H1 (cell line): ENCODE measurements at regions not wholly inside any gene's neighbourhood (a gene's known extent, or its start where the extent isn't known, plus 50 kb on each side); places are given as distances from the start of the nearest gene placed in this dataset.

Experiments
- CTCF ChIA-PET: fragments of 300-600 bp; sonication (Branson Sonifier 250); formaldehyde crosslinking; loops from one replicate; lab custom pipeline; 2021; ENCODE audit not compliant: partially characterized antibody; lab: Charles Lee
- POLR2A ChIA-PET: fragments of 300-600 bp; sonication (Branson Sonifier 250); formaldehyde crosslinking; loops from one replicate; lab custom pipeline; 2021; ENCODE audit warnings: inconsistent platforms; ENCODE audit not compliant: partially characterized antibody; lab: Charles Lee
- DNase-seq, 2 experiments: peaks; one replicate each; pipeline versions ENCODE4 v3.0.0 to v3.0.0-alpha.2; 2010 to 2022; ENCODE audit warnings: low spot score in 2 of 2, low read depth in 1 of 2, mixed read lengths in 1 of 2
- FAIRE-seq: peaks from 2 replicates; lab custom pipeline; 2011; peaks lifted over from hg19 to GRCh38; lab: Jason Lieb, UNC
- H2AFZ ChIP-seq: 2 replicates; pipeline ENCODE4 v1.8.1; 2012; ENCODE audit warnings: low read length, inconsistent platforms
- H2AK5ac ChIP-seq: 2 replicates; pipeline ENCODE4 v1.6.1; 2013; ENCODE audit warnings: low read depth, low read length
- H2BK120ac ChIP-seq: replicated peaks from 2 replicates; pipeline ENCODE3; 2013; ENCODE audit warnings: low read depth, low read length, inconsistent platforms
- H2BK12ac ChIP-seq: 2 replicates; pipeline ENCODE4 v1.6.1; 2013; ENCODE audit warnings: low read depth, low read length
- H2BK15ac ChIP-seq: 2 replicates; pipeline ENCODE4 v1.6.1; 2013; ENCODE audit warnings: low read length
- H2BK20ac ChIP-seq: 2 replicates; pipeline ENCODE4 v1.6.1; 2013; ENCODE audit warnings: low read length
- H2BK5ac ChIP-seq: 2 replicates; pipeline ENCODE4 v1.6.1; 2013; ENCODE audit warnings: low read depth, low read length
- H3K14ac ChIP-seq: 2 replicates; pipeline ENCODE4 v1.6.1; 2013; ENCODE audit warnings: inconsistent platforms; ENCODE audit not compliant: insufficient read length
- H3K18ac ChIP-seq: 2 replicates; pipeline ENCODE4 v1.6.1; 2013; ENCODE audit warnings: low read length; ENCODE audit errors: extremely low read depth
- H3K23ac ChIP-seq: 2 replicates; pipeline ENCODE4 v1.6.1; 2013; ENCODE audit warnings: inconsistent platforms; ENCODE audit not compliant: insufficient read length
- H3K23me2 ChIP-seq: 2 replicates; pipeline ENCODE4 v1.6.1; 2013; ENCODE audit warnings: low read depth, low read length
- H3K27ac ChIP-seq: 2 replicates; pipeline ENCODE4 v1.6.1; 2011; ENCODE audit warnings: low read depth, low read length, inconsistent platforms
- H3K27me3 ChIP-seq, 4 experiments: replicated peaks in 1 of 4; 1 replicate in 1 of 4; 2 replicates in 3 of 4; pipeline versions ENCODE4 v1.6.1 to v1.8.1; 2011 to 2013; ENCODE audit warnings: low read length in 3 of 4, mild to moderate bottlenecking in 3 of 4, inconsistent platforms in 2 of 4, mixed read lengths in 2 of 4, moderate library complexity in 1 of 4; ENCODE audit not compliant: control insufficient read depth in 3 of 4, insufficient read depth in 3 of 4; ENCODE audit errors: extremely low read depth in 1 of 4
- H3K36me3 ChIP-seq, 4 experiments: 2 replicates each; pipeline versions ENCODE4 v1.6.1 to v1.8.1; 2011 to 2013; ENCODE audit warnings: mild to moderate bottlenecking in 4 of 4, low read length in 3 of 4, moderate library complexity in 2 of 4, control low read depth in 1 of 4, inconsistent platforms in 1 of 4; ENCODE audit not compliant: insufficient read depth in 4 of 4, control insufficient read depth in 2 of 4
- H3K4ac ChIP-seq: replicated peaks from 2 replicates; pipeline ENCODE3; 2013; ENCODE audit warnings: low read length, low read depth, mixed read lengths, inconsistent platforms; ENCODE audit not compliant: insufficient read length
- H3K4me1 ChIP-seq, 4 experiments: replicated peaks in 1 of 4; 1 replicate in 1 of 4; 2 replicates in 3 of 4; pipeline versions ENCODE4 v1.6.1 to v1.8.1; 2011 to 2013; ENCODE audit warnings: low read length in 3 of 4, inconsistent platforms in 2 of 4, mixed read lengths in 1 of 4; ENCODE audit not compliant: insufficient read depth in 4 of 4, control insufficient read depth in 3 of 4
- H3K4me2 ChIP-seq, 2 experiments: 2 replicates each; pipeline versions ENCODE4 v1.6.1 to v1.8.1; 2011 to 2013; ENCODE audit warnings: low read depth in 2 of 2, low read length in 2 of 2, control low read depth in 1 of 2, inconsistent platforms in 1 of 2, mild to moderate bottlenecking in 1 of 2; ENCODE audit not compliant: insufficient read depth in 1 of 2
- H3K4me3 ChIP-seq, 4 experiments: fragments of 200-600, 300-600 bp in 1 of 4; sonication (generic), shearing (Covaris generic), sonication (Bioruptor Twin) in 1 of 4; 2 replicates each; pipeline versions ENCODE4 v1.5.1 to v1.8.1; 2011 to 2016; ENCODE audit warnings: low read length in 4 of 4, low read depth in 3 of 4, control low read depth in 2 of 4, inconsistent platforms in 2 of 4, mild to moderate bottlenecking in 2 of 4, mixed read lengths in 1 of 4, moderate library complexity in 1 of 4; ENCODE audit not compliant: insufficient read depth in 2 of 4; ENCODE audit errors: extremely low read depth in 1 of 4
- H3K56ac ChIP-seq: replicated peaks from 2 replicates; pipeline ENCODE3; 2013; ENCODE audit warnings: low read depth, mild to moderate bottlenecking, mixed read lengths, low read length, inconsistent platforms; ENCODE audit not compliant: insufficient read length
- H3K79me1 ChIP-seq: 2 replicates; pipeline ENCODE4 v1.6.1; 2013; ENCODE audit warnings: low read depth, low read length, control low read depth
- H3K79me2 ChIP-seq, 2 experiments: 2 replicates each; pipeline versions ENCODE4 v1.6.1 to v1.8.1; 2012 to 2013; ENCODE audit warnings: low read length in 2 of 2, mild to moderate bottlenecking in 2 of 2, inconsistent platforms in 1 of 2; ENCODE audit not compliant: insufficient read depth in 2 of 2, control insufficient read depth in 1 of 2
- H3K9ac ChIP-seq, 4 experiments: replicated peaks in 1 of 4; 1 replicate in 1 of 4; 2 replicates in 3 of 4; pipeline versions ENCODE4 v1.6.1 to v1.8.1; 2011 to 2013; ENCODE audit warnings: low read depth in 3 of 4, low read length in 3 of 4, control low read depth in 2 of 4, mild to moderate bottlenecking in 2 of 4, moderate library complexity in 2 of 4, inconsistent platforms in 1 of 4; ENCODE audit errors: extremely low read depth in 1 of 4
- H3K9me3 ChIP-seq, 2 experiments: 2 replicates each; pipeline versions ENCODE4 v1.6.1 to v1.8.1; 2012 to 2013; ENCODE audit warnings: mild to moderate bottlenecking in 2 of 2, moderate library complexity in 2 of 2, control low read depth in 1 of 2, inconsistent platforms in 1 of 2, low read depth in 1 of 2, low read length in 1 of 2, mixed read lengths in 1 of 2; ENCODE audit not compliant: insufficient read depth in 2 of 2
- H4K20me1 ChIP-seq, 2 experiments: replicated peaks in 1 of 2; 2 replicates each; pipeline versions ENCODE3 to v1.8.1; 2011 to 2013; ENCODE audit warnings: inconsistent platforms in 2 of 2, low read length in 2 of 2, mild to moderate bottlenecking in 1 of 2; ENCODE audit not compliant: insufficient read depth in 2 of 2, control insufficient read depth in 1 of 2
- H4K5ac ChIP-seq: 2 replicates; pipeline ENCODE4 v1.6.1; 2013; ENCODE audit warnings: low read length, low read depth, mixed read lengths, inconsistent platforms; ENCODE audit not compliant: insufficient read length
- H4K8ac ChIP-seq: 2 replicates; pipeline ENCODE4 v1.8.0; 2013; ENCODE audit warnings: mild to moderate bottlenecking, moderate library complexity, low read length, inconsistent platforms; ENCODE audit not compliant: insufficient read depth; ENCODE audit errors: extremely low read depth
- H4K91ac ChIP-seq: replicated peaks from 2 replicates; pipeline ENCODE3; 2013; ENCODE audit warnings: low read length, mixed read lengths, inconsistent platforms; ENCODE audit not compliant: insufficient read length
- ASH2L ChIP-seq: fragments of 200-600, 300-600 bp; sonication (generic); IDR thresholded peaks from one replicate; pipeline ENCODE4 v1.7.1; 2017; ENCODE audit warnings: low read length
- BRCA1 ChIP-seq: IDR thresholded peaks from 2 replicates; pipeline ENCODE4 v1.6.1; 2012; ENCODE audit warnings: low read depth, low read length, improper control_type of control experiment
- CEBPB ChIP-seq: IDR thresholded peaks from 2 replicates; pipeline ENCODE4 v1.6.1; 2012; ENCODE audit warnings: low read depth, low read length
- CHD2 ChIP-seq: IDR thresholded peaks from 2 replicates; pipeline ENCODE4 v1.6.1; 2012; ENCODE audit warnings: low read length, improper control_type of control experiment
- CREB1 ChIP-seq: IDR thresholded peaks from 2 replicates; pipeline ENCODE4 v1.6.1; 2012; ENCODE audit warnings: inconsistent platforms
- CTBP2 ChIP-seq: IDR thresholded peaks from 2 replicates; pipeline ENCODE4 v1.7.0; 2011; ENCODE audit warnings: borderline replicate concordance, mild to moderate bottlenecking, moderate library complexity, mixed read lengths, low read length; ENCODE audit not compliant: insufficient read depth, insufficient read length
- E2F6 ChIP-seq: IDR thresholded peaks from 2 replicates; pipeline ENCODE4 v1.6.1; 2012; ENCODE audit warnings: inconsistent platforms
- EP300 ChIP-seq, 2 experiments: IDR thresholded peaks; 1 replicate in 1 of 2; 2 replicates in 1 of 2; pipeline ENCODE4 v1.6.1; 2011 to 2012; ENCODE audit warnings: low read depth in 2 of 2, low read length in 2 of 2, mild to moderate bottlenecking in 2 of 2, borderline replicate concordance in 1 of 2, inconsistent platforms in 1 of 2, moderate library complexity in 1 of 2
- HDAC2 ChIP-seq, 2 experiments: fragments of 300-600 bp in 1 of 2; sonication (generic) in 1 of 2; IDR thresholded peaks; 2 replicates each; pipeline ENCODE4 v1.6.1; 2011 to 2012; ENCODE audit warnings: low read depth in 2 of 2, low read length in 2 of 2, mild to moderate bottlenecking in 2 of 2, moderate library complexity in 2 of 2, borderline replicate concordance in 1 of 2, inconsistent platforms in 1 of 2
- PHF8 ChIP-seq: fragments of 200-600 bp; sonication (generic); conservative IDR thresholded peaks from 2 replicates; pipeline ENCODE4 v1.7.1; 2012; ENCODE audit warnings: low read depth, mild to moderate bottlenecking, inconsistent platforms, low read length, moderate library complexity
- POLR2A ChIP-seq, 2 experiments: IDR thresholded peaks; 1 replicate in 1 of 2; 2 replicates in 1 of 2; pipeline ENCODE4 v1.6.1; 2011; ENCODE audit warnings: low read depth in 2 of 2, low read length in 2 of 2, mild to moderate bottlenecking in 2 of 2; ENCODE audit errors: control extremely low read depth in 1 of 2
- RAD21 ChIP-seq, 2 experiments: IDR thresholded peaks in 1 of 2; conservative IDR thresholded peaks in 1 of 2; 2 replicates each; pipeline ENCODE4 v1.6.1; 2011; ENCODE audit warnings: low read depth in 2 of 2, low read length in 2 of 2, improper control_type of control experiment in 1 of 2, inconsistent platforms in 1 of 2, mild to moderate bottlenecking in 1 of 2, moderate library complexity in 1 of 2
- SIN3A ChIP-seq, 2 experiments: IDR thresholded peaks in 1 of 2; conservative IDR thresholded peaks in 1 of 2; 2 replicates each; pipeline ENCODE4 v1.6.1; 2011 to 2012; ENCODE audit warnings: low read length in 2 of 2, improper control_type of control experiment in 1 of 2, low read depth in 1 of 2, mild to moderate bottlenecking in 1 of 2
- TAF7 ChIP-seq: optimal IDR thresholded peaks from 2 replicates; pipeline ENCODE3; 2011; ENCODE audit warnings: low read depth, mild to moderate bottlenecking, inconsistent platforms, low read length, moderate library complexity, borderline replicate concordance
- WGBS, 2 experiments: shearing (Covaris generic) in 1 of 2; methylation state at CpG; one replicate each; pipeline versions ENCODE4 v1.1.6 to v1.1.7; 2013 to 2015; ENCODE audit warnings: low lambda C conversion rate in 2 of 2, mixed read lengths in 2 of 2, inconsistent platforms in 1 of 2, low coverage in 1 of 2, missing lambda C conversion rate in 1 of 2; ENCODE audit not compliant: insufficient replicate concordance in 2 of 2, insufficient coverage in 1 of 2, insufficient read length in 1 of 2; ENCODE audit errors: extremely low coverage in 1 of 2, missing lambda C conversion rate in 1 of 2; 5-methylcytosine and 5-hydroxymethylcytosine counted together

DNA sequence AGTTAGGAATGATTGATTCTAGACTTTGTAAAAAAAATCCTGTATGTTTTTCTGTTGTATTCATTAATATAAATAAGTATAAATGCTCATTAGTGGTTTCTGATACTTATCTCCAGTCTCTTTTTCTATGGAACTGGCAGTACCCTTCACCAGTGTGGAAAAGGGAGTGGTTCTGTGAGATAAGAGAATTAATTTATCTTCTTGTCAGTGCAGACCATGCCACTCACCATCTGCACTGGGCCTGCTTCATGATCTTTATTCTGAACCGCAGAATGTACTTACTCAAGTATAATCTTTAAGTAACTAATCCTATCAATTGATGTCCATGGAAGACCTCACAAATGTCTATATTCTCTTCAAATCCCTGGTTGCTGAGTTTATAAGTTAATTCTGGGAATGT lies 836.1 kb upstream of the CDH8 start:
- WGBS, 2 experiments: 100% methylated on average over 1 of the region's 1 CpG; no CpG with 5 or more reads in 1 of the 2 experiments
- FAIRE-seq (no peak), DNase-seq (no peak)
- H3K79me2 ChIP-seq: no peaks in the 10 kb centered on the region
- H2BK15ac ChIP-seq: no peak overlapping the region
- H3K27me3 ChIP-seq: no peaks in the 10 kb centered on the region
- H3K9ac ChIP-seq: no peak overlapping the region
- ChIA-PET CTCF (no interaction called here), POLR2A (no interaction called here)
- no peaks in the 10 kb centered on the region for H3K36me3 ChIP-seq
- no peaks in the 10 kb centered on the region for H3K79me1 ChIP-seq
- no peaks in the 10 kb centered on the region for H4K20me1 ChIP-seq
- H4K8ac ChIP-seq: no peak overlapping the region
- H2AFZ ChIP-seq: no peak overlapping the region
- no peak overlapping the region for H4K5ac ChIP-seq
- no peaks in the 10 kb centered on the region for H3K23me2 ChIP-seq
- H3K4ac ChIP-seq: no peak overlapping the region
- H2BK12ac ChIP-seq: no peak overlapping the region
- H2BK120ac ChIP-seq: no peak overlapping the region
- no peak overlapping the region for H3K27ac ChIP-seq
- no peaks in the 10 kb centered on the region for H3K4me1 ChIP-seq
- no peak overlapping the region for H2AK5ac ChIP-seq
- H3K9me3 ChIP-seq: no peaks in the 10 kb centered on the region
- H3K23ac ChIP-seq: no peak overlapping the region
- no peak overlapping the region for H3K4me2 ChIP-seq
- H3K18ac ChIP-seq: no peak overlapping the region
- H3K14ac ChIP-seq: no peak overlapping the region
- no peak overlapping the region for H2BK5ac ChIP-seq
- H2BK20ac ChIP-seq: no peak overlapping the region
- H3K4me3 ChIP-seq: no peak overlapping the region
- no peak overlapping the region for H4K91ac ChIP-seq
- no peak overlapping the region for H3K56ac ChIP-seq
- no peak for TF ChIP-seq CHD2
- no peak for TF ChIP-seq CEBPB
- no peak for TF ChIP-seq SIN3A (conservative IDR thresholded peaks at IDR 0.05 in 1 of 2, IDR thresholded peaks at IDR 0.05 in 1 of 2; ENCODE audit: low read depth in 1 of 2, low read length in 2 of 2)
- no peak for TF ChIP-seq RAD21 (IDR thresholded peaks at IDR 0.05 in 1 of 2, conservative IDR thresholded peaks at IDR 0.05 in 1 of 2; ENCODE audit: low read depth in 2 of 2, low read length in 2 of 2)
- no peak for TF ChIP-seq PHF8
- no peak for TF ChIP-seq HDAC2 (IDR thresholded peaks at IDR 0.05; ENCODE audit: borderline replicate concordance in 1 of 2, low read depth in 2 of 2, low read length in 2 of 2)
- no peak for TF ChIP-seq CTBP2
- no peak for TF ChIP-seq BRCA1
- TF ChIP-seq ASH2L: no peak
- TF ChIP-seq TAF7: no peak
- no peak for TF ChIP-seq CREB1
- no peak for TF ChIP-seq POLR2A (IDR thresholded peaks at IDR 0.05; ENCODE audit: control extremely low read depth in 1 of 2, low read depth in 2 of 2, low read length in 2 of 2)
- no peak for TF ChIP-seq EP300 (IDR thresholded peaks at IDR 0.05; ENCODE audit: borderline replicate concordance in 1 of 2, low read depth in 2 of 2, low read length in 2 of 2)
- TF ChIP-seq E2F6: no peak
